Gastrocnemius medialis (tissue), 4 donors: ENCODE measurements at regions not wholly inside any gene's neighbourhood (a gene's known extent, or its start where the extent isn't known, plus 50 kb on each side); places are given as distances from the start of the nearest gene placed in this dataset.
"Not testable (repeated sequence)": the region's sequence is repeated elsewhere in the genome, so short reads cannot be mapped to it uniquely, and the experiment has no call there.

ENCODE experiments used
- ATAC-seq, 2 donors: fragments of 150-250 bp; one replicate each; pipeline ENCODE4 v1.9.1; 2016
- DNase-seq, 2 donors: peaks; one replicate each; pipeline ENCODE4 v3.0.0-alpha.2; 2019
- H3K27ac ChIP-seq, 4 donors: fragments of 200-600 bp; sonication (generic); 1 replicate in 1 of 4; 2 replicates in 3 of 4; pipeline ENCODE4 v1.5.1; 2016 to 2018; ENCODE audit warnings: mild to moderate bottlenecking in 2 of 4, moderate library complexity in 1 of 4
- H3K27me3 ChIP-seq, 3 donors: fragments of 200-600 bp; sonication (generic) in 2 of 3; 1 replicate in 1 of 3; 2 replicates in 2 of 3; pipeline versions ENCODE4 v1.5.1 to v1.6.0; 2016 to 2019; ENCODE audit warnings: mild to moderate bottlenecking in 1 of 3, moderate library complexity in 1 of 3
- H3K36me3 ChIP-seq, 2 donors: fragments of 200-600 bp; sonication (generic) in 1 of 2; one replicate each; pipeline ENCODE4 v1.5.1; 2017 to 2018
- H3K4me1 ChIP-seq, 2 donors: fragments of 200-600 bp; sonication (generic) in 1 of 2; one replicate each; pipeline ENCODE4 v1.5.1; 2016 to 2017; ENCODE audit warnings: mild to moderate bottlenecking in 2 of 2
- H3K4me3 ChIP-seq, 4 donors: fragments of 200-600 bp; sonication (generic) in 3 of 4; 1 replicate in 1 of 4; 2 replicates in 3 of 4; pipeline ENCODE4 v1.5.1; 2016 to 2019; ENCODE audit warnings: mild to moderate bottlenecking in 2 of 4
- H3K9me3 ChIP-seq, 3 donors: fragments of 200-600 bp; sonication (generic) in 2 of 3; 1 replicate in 1 of 3; 2 replicates in 2 of 3; pipeline ENCODE4 v1.5.1; 2016 to 2019
- POLR2A ChIP-seq, 2 donors: fragments of 450-650 bp; IDR thresholded peaks; one replicate each; pipeline ENCODE4 v1.6.1; 2017; ENCODE audit warnings: antibody characterized with exemption in 2 of 2, mild to moderate bottlenecking in 2 of 2, moderate library complexity in 2 of 2
- in situ Hi-C, 4 donors: fragments of 200-750 bp; cut with MboI; loops; one replicate each; pipeline versions ENCODE4 v1.15.0 to v1.8.0; 2017; ENCODE audit warnings: low sequenced_read_pairs in 4 of 4
- intact Hi-C: fragments of 100-400 bp; cut with DNase I; formaldehyde crosslinking; loops from one replicate; pipeline ENCODE4 v1.15.1; 2023; ENCODE audit warnings: low total_unique reads
- TF ChIP-seq, protein P1 (sequence below), 5 experiments: fragments of 450-650 bp in 3 of 5; fragments of 200-600 bp in 2 of 5; sonication (generic) in 2 of 5; IDR thresholded peaks in 4 of 5; conservative IDR thresholded peaks in 1 of 5; 1 replicate in 4 of 5; 2 replicates in 1 of 5; pipeline ENCODE4 v1.5.1; 2016 to 2019; ENCODE audit warnings: antibody characterized with exemption in 5 of 5, mild to moderate bottlenecking in 3 of 5, moderate library complexity in 3 of 5

DNA sequence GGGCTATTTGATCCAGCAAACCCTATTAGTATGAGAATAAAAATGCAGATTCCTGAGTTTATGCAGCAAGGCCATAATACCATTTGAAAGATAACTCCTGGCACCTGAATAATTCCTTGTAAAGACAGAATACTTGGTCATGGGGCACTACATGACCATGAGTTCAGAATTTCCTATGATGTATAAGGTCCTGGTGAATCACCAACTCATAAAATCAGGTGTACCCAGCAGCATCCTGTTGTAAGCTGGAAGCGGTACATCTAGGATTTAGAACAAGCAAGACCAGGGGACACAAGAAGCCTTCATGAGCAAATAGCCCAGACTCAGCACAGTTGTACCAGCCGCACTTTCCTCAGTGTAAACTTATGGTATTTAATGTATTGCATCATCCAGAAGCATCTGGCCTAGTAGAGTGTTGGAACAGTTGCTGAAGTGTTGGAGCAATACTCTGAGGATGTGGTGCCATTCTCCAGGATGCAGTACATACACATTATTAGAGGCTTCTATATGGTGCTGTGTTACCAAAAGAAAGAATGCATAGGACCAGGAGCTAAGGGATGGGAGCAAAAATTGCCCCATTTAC, 233.4 kb downstream of the SQOR start:
- Histone ChIP-seq H3K27ac (no peak overlapping the region), H3K4me3 (no peak overlapping the region), H3K9me3 (no peaks in the 10 kb centered on the region), H3K27me3 (no peaks in the 10 kb centered on the region), H3K36me3 (no peaks in the 10 kb centered on the region), H3K4me1 (no peaks in the 10 kb centered on the region)
- TF ChIP-seq, protein P1, sequence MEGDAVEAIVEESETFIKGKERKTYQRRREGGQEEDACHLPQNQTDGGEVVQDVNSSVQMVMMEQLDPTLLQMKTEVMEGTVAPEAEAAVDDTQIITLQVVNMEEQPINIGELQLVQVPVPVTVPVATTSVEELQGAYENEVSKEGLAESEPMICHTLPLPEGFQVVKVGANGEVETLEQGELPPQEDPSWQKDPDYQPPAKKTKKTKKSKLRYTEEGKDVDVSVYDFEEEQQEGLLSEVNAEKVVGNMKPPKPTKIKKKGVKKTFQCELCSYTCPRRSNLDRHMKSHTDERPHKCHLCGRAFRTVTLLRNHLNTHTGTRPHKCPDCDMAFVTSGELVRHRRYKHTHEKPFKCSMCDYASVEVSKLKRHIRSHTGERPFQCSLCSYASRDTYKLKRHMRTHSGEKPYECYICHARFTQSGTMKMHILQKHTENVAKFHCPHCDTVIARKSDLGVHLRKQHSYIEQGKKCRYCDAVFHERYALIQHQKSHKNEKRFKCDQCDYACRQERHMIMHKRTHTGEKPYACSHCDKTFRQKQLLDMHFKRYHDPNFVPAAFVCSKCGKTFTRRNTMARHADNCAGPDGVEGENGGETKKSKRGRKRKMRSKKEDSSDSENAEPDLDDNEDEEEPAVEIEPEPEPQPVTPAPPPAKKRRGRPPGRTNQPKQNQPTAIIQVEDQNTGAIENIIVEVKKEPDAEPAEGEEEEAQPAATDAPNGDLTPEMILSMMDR (IDR thresholded peaks at IDR 0.05 in 4 of 5, conservative IDR thresholded peaks at IDR 0.05 in 1 of 5): no peak
- no peak for TF ChIP-seq POLR2A (IDR thresholded peaks at IDR 0.05)
- ATAC-seq: no peak
- no peak for DNase-seq
- in situ Hi-C loops: no loop called here
- intact Hi-C loops: no loop called here

DNA sequence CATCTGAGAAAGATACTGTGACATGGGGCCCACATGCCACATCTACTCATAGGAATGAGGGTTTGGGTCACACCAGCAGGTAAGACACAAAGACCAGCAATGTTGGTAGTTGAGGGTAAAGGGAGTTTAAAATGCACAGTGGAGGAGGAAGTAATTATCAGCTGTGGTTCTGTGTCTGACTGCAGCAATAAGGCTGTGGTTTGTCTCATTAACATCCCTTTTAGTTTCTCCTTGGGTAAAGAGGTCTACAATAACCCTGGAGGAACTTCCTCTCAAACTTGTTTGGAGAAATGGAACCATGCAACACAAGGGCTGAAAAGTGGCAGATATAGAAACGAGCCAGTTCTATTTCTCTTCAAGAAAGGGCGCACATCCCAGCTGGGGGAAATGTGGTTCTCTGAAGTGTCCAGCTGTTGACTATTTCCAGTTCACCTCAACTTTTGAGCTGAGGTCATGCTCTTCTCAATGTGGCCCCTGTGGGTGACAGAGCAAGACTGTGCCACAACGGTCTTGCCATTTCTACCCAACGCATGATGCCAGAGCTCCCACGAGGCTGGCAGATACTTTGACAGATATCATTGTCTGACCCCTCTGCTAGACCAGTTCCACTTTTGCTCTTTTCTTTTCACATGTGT, 234.3 kb downstream of the SQOR start:
- no peak overlapping the region for H3K4me3 ChIP-seq
- intact Hi-C loops (no loop called here), in situ Hi-C loops (no loop called here)
- H3K36me3 ChIP-seq: no peaks in the 10 kb centered on the region
- DNase-seq (no peak), ATAC-seq (no peak)
- no peaks in the 10 kb centered on the region for H3K4me1 ChIP-seq
- H3K27ac ChIP-seq: no peak overlapping the region
- H3K27me3 ChIP-seq: no peaks in the 10 kb centered on the region
- no peaks in the 10 kb centered on the region for H3K9me3 ChIP-seq
- no peak for TF ChIP-seq POLR2A (IDR thresholded peaks at IDR 0.05)
- TF ChIP-seq, protein P1 (IDR thresholded peaks at IDR 0.05 in 4 of 5, conservative IDR thresholded peaks at IDR 0.05 in 1 of 5): no peak

DNA sequence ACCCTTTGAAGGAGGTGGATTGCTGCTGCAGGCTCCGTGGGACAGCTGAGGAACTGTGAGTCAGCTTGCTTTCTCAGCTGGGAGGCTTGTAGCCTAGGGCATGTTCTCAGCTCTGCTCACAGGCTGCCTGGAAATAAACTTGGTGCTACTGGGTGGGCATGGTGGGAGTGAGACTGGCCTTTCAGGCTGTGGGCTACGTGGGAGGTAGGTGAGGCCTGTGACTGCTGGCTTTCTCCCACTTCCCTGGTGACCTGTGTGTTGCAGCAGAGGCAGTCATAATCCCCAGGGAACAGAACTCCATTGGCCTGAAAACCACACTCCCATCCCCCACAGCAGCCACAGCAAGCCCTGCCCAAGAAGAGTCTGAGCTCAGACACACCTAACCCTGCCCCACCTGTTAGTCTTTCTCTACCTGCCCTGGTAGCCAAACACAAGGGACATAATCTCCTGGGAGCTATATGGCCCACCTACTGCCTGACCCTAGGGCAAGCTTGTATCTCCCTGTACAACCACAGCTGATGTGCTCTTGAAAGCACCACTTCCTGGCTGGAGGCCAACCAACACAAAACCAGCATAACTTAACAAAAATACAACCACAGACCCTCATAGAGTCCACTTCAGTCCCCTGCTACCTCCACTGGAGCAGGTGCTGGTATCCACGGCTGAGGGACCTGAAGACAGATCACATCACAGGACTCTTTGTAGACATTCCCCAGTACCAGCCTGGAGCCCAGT, 236.5 kb downstream of the SQOR start:
- ATAC-seq (no peak), DNase-seq (no peak)
- Histone ChIP-seq H3K4me1 (no peaks in the 10 kb centered on the region), H3K4me3 (no peak overlapping the region), H3K9me3 (no peaks in the 10 kb centered on the region), H3K27ac (no peak overlapping the region), H3K36me3 (no peaks in the 10 kb centered on the region), H3K27me3 (no peaks in the 10 kb centered on the region)
- TF ChIP-seq, protein P1 (IDR thresholded peaks at IDR 0.05 in 4 of 5, conservative IDR thresholded peaks at IDR 0.05 in 1 of 5): no peak
- intact Hi-C loops: no loop called here
- in situ Hi-C loops: no loop called here

DNA sequence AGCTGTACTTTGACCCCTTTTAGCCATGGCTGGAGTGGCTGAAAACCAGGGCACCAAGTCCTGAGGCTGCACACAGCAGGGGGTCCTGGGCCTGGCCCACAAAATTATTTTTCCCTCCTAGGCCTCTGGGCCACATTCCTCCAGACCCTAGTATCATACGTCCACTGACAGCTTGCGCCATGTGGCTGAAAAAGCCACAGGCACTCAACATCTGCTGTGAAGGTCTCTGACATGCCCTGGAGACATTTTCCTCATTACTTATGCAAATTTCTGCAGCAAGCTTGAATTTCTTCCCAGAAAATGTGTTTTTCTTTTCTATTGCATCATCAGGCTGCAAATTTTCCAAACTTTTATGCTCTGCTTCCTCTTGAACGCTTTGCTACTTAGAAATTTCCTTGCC, 239.0 kb downstream of the SQOR start:
- no peaks in the 10 kb centered on the region for H3K36me3 ChIP-seq
- H3K27me3 ChIP-seq: no peaks in the 10 kb centered on the region
- no peak for DNase-seq
- no peak overlapping the region for H3K4me3 ChIP-seq
- H3K27ac ChIP-seq: no peak overlapping the region
- no peaks in the 10 kb centered on the region for H3K9me3 ChIP-seq
- H3K4me1 ChIP-seq: no peaks in the 10 kb centered on the region
- intact Hi-C loops (no loop called here), in situ Hi-C loops (no loop called here)
- no peak for ATAC-seq
- TF ChIP-seq POLR2A (IDR thresholded peaks at IDR 0.05): no peak

DNA sequence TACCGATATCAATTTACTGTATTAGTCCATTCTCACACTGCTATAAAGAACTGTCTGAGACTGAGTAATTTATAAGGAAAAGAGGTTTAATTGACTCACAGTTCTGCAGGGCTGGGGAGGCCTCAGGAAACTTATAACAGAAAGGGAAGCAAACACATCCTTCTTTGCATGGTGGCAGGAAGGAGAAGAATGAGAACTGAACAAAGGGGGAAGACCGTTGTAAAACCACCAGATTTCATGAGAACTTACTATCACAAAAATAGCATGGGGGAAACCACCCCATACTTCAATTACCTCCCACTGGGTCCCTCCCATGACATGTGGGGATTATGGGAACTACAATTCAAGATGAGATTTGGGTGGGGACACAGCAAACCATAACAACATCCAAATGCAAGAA, 239.7 kb downstream of the SQOR start:
- ATAC-seq, H3K27ac ChIP-seq, DNase-seq, H3K4me3 ChIP-seq, in situ Hi-C loops, H3K9me3 ChIP-seq, H3K36me3 ChIP-seq, H3K27me3 ChIP-seq, intact Hi-C loops, H3K4me1 ChIP-seq: not testable (repeated sequence)
